ENCODE measurements at regions not wholly inside any gene's neighbourhood (a gene's known extent, or its start where the extent isn't known, plus 50 kb on each side); places are given as distances from the start of the nearest gene placed in this dataset.

DNA sequence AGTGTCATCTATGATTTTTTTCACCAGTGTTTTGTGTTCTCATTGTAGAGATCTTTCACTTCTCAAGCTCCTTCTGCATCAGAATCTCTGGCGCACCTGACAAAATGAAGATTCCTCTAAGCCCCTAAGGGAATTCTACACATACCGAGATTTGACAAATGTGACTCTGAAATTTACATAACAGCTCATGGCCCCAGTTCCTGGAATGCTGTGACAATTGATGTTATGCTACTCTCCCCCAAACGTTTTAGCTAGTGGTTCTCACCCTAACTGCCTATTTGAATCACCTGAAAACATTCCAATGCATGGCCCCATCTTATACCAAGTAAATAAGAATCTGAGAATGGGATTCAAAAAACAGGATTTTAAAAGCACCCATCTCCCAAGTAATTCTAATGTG is 162.1 kb upstream of the FKBP1C start:
- TF ChIP-seq, protein P1, sequence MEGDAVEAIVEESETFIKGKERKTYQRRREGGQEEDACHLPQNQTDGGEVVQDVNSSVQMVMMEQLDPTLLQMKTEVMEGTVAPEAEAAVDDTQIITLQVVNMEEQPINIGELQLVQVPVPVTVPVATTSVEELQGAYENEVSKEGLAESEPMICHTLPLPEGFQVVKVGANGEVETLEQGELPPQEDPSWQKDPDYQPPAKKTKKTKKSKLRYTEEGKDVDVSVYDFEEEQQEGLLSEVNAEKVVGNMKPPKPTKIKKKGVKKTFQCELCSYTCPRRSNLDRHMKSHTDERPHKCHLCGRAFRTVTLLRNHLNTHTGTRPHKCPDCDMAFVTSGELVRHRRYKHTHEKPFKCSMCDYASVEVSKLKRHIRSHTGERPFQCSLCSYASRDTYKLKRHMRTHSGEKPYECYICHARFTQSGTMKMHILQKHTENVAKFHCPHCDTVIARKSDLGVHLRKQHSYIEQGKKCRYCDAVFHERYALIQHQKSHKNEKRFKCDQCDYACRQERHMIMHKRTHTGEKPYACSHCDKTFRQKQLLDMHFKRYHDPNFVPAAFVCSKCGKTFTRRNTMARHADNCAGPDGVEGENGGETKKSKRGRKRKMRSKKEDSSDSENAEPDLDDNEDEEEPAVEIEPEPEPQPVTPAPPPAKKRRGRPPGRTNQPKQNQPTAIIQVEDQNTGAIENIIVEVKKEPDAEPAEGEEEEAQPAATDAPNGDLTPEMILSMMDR (IDR thresholded peaks at IDR 0.05), result no peak
- no peak for TF ChIP-seq POLR2A (IDR thresholded peaks at IDR 0.05; ENCODE audit: low read length)
- TF ChIP-seq RAD21 (conservative IDR thresholded peaks at IDR 0.05 in 1 of 2, IDR thresholded peaks at IDR 0.05 in 1 of 2), result no peak
- TF ChIP-seq, protein P2, sequence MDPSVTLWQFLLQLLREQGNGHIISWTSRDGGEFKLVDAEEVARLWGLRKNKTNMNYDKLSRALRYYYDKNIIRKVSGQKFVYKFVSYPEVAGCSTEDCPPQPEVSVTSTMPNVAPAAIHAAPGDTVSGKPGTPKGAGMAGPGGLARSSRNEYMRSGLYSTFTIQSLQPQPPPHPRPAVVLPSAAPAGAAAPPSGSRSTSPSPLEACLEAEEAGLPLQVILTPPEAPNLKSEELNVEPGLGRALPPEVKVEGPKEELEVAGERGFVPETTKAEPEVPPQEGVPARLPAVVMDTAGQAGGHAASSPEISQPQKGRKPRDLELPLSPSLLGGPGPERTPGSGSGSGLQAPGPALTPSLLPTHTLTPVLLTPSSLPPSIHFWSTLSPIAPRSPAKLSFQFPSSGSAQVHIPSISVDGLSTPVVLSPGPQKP (IDR thresholded peaks at IDR 0.05; ENCODE audit: low read depth, low read length), result no peak
- no peak for TF ChIP-seq JUNB (IDR thresholded peaks at IDR 0.05)
- TF ChIP-seq, protein P3, sequence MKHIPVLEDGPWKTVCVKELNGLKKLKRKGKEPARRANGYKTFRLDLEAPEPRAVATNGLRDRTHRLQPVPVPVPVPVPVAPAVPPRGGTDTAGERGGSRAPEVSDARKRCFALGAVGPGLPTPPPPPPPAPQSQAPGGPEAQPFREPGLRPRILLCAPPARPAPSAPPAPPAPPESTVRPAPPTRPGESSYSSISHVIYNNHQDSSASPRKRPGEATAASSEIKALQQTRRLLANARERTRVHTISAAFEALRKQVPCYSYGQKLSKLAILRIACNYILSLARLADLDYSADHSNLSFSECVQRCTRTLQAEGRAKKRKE (CRISPR knock-in tag; IDR thresholded peaks at IDR 0.05; ENCODE audit: low read depth), result no peak
- TF ChIP-seq, protein P4, sequence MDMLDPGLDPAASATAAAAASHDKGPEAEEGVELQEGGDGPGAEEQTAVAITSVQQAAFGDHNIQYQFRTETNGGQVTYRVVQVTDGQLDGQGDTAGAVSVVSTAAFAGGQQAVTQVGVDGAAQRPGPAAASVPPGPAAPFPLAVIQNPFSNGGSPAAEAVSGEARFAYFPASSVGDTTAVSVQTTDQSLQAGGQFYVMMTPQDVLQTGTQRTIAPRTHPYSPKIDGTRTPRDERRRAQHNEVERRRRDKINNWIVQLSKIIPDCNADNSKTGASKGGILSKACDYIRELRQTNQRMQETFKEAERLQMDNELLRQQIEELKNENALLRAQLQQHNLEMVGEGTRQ (IDR thresholded peaks at IDR 0.05), result no peak
- TF ChIP-seq, protein P5, sequence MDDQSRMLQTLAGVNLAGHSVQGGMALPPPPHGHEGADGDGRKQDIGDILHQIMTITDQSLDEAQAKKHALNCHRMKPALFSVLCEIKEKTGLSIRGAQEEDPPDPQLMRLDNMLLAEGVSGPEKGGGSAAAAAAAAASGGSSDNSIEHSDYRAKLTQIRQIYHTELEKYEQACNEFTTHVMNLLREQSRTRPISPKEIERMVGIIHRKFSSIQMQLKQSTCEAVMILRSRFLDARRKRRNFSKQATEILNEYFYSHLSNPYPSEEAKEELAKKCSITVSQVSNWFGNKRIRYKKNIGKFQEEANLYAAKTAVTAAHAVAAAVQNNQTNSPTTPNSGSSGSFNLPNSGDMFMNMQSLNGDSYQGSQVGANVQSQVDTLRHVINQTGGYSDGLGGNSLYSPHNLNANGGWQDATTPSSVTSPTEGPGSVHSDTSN (IDR thresholded peaks at IDR 0.05), result no peak
- TF ChIP-seq, protein P6, sequence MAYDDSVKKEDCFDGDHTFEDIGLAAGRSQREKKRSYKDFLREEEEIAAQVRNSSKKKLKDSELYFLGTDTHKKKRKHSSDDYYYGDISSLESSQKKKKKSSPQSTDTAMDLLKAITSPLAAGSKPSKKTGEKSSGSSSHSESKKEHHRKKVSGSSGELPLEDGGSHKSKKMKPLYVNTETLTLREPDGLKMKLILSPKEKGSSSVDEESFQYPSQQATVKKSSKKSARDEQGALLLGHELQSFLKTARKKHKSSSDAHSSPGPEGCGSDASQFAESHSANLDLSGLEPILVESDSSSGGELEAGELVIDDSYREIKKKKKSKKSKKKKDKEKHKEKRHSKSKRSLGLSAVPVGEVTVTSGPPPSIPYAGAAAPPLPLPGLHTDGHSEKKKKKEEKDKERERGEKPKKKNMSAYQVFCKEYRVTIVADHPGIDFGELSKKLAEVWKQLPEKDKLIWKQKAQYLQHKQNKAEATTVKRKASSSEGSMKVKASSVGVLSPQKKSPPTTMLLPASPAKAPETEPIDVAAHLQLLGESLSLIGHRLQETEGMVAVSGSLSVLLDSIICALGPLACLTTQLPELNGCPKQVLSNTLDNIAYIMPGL (CRISPR knock-in tag; IDR thresholded peaks at IDR 0.05; ENCODE audit: borderline replicate concordance), result no peak
- TF ChIP-seq HEYL (CRISPR knock-in tag; IDR thresholded peaks at IDR 0.05), result no peak
- TF ChIP-seq EHMT2 (IDR thresholded peaks at IDR 0.05; ENCODE audit: low read depth), result no peak

All from A549 (cell line).